ENCODE measurements at regions not wholly inside any gene's neighbourhood (a gene's known extent, or its start where the extent isn't known, plus 50 kb on each side); places are given as distances from the start of the nearest gene placed in this dataset.

DNA sequence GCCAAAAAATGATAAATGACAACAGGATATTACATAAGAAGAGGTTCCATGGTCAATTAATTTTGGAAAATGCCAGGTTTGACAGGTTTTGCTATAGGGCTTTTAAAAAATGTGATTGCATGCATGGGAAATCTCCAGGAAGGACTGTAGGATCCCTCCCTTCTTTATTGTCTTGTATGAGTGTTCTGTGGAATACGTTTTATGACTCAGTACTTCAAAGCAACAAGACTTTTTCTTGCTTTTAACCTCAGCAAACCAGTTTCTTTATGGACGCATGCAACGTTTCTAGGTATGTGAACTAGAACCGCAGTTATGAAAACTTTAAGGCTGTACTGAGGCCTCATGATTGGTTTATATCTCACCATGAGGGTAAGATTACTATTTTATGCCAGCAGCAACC, 76.6 kb upstream of the NTRK2 start:
- no peak for DNase-seq

DNA sequence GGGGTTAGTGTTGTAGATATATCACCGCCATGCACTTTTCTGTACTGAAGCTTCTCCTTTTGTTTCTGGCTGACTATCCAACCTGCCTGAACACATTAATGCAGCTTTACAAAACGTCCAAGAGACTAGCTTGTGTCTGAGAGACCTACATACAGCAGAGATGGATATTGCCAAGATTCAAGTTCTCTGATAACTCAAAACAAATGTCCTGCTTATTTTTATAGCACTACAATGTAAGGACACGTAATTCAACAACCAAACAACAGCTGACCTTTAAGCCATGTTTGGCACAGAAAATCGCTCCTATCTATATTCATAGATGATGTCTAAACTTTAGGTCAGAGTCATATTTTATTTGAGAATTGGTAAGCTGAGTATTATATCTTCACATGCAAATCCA, 76.2 kb upstream of the NTRK2 start:
- no peak for DNase-seq

DNA sequence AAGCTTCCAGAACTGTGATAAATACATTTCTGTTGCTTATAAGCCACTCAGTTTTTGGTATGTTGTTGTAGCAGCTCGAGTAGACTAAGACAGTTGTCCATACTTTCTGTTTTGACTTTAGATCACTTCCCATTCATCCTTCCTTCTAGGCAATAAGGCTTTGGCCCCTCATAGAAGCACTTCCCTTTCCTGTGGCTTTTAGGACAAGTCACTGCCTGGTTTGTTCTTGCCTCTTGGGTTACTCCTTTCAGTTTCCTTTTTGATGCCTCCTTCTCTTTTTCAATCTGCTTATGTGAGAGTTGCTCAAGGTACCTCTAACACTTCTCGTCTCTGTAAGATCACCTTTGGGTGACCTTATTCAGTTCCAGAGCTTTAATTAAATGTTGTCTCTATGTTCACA, 72.4 kb upstream of the NTRK2 start:
- no peak for DNase-seq

DNA sequence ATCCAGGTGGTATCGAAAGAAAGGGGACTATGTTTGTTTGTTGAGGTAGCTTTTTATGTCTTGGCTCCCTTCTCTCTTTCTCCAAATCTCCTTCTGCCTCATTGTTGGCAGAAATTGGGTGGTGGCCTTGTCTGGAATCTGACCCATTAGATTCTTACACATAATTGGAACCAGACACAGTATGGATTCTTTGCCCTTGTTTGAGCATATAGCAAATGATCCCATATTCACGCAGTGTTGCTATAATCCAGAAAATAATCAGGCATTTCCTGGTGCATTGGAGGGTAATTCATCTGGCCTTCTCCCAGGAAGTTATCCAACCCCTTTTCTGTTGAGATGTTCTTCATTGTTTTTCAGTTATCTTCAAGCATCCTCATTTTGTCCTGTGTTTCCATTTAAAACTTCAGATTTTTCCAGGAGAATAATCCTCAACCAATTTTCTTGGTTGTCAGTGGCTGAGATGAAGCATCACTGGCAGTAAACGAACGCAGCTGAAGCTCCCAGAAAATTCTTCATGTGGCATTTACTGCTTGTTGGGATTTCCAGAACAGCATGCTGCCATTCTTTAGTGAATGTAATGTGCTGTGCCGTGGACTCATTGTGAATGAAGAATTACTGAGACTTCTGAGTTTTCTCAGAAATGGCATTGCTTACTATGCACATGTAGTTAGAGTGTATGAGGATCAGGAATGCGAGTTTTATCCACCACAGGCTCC, 70.5 kb upstream of the NTRK2 start:
- no peak for DNase-seq

DNA sequence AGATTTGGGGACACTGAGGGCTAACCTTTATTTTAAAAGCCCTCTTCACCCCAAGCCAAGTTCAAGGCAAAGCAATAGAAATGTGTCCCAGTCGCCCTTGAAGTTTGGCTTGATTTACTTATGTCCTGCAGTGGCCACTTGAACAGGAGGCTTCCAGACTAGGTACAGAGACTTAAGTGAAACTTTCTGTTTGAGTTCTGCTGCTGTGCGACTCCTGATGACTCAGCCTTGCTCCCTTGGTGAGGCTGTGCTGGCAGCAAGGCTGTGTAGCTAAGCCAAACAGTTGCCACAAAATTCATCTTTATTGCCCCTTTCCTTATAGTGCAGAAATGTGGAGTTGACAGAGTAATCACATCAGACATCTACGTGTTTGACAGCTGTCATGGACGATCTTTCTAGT, 68.8 kb upstream of the NTRK2 start:
- no peak for DNase-seq

DNA sequence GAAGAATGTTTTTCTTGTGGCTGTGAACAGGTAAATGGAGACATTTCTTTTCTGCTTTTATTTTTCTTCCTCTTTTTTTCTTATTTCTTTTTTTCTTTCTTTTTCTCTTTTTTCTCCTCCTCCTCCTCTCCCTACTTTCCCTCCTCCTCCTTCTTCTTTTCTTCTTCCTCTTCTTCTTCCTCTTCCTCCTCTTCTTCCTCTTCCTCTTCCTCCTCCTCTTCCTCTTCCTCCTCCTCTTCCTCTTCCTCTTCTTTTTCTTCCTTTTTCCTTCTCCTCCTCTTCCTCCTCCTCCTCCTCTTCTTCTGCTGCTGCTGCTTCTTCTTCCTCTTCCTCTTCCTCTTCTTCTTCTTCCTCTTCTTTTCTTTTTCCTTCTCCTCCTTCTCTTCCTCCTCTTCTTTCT, 65.3 kb upstream of the NTRK2 start:
- DNase-seq, result no peak

DNA sequence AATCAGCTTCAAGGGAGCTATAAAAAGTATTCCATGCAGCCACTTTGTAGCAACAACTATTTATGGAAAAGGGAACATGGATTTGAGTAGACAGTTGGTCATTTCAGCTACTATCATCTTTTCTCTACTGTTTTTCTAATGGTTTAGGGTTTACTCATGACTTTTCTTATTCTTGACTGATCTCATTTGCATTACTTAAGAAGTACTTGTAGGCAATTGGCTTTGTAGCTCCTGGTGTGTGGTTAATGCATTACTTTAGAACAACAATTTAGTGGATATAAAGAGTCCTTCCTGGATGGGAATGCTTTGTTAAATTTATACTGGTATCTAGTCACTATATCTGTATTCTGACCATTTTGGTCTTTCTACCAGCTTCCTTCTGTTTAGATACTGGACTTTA, 59.8 kb upstream of the NTRK2 start:
- no peak for DNase-seq

DNA sequence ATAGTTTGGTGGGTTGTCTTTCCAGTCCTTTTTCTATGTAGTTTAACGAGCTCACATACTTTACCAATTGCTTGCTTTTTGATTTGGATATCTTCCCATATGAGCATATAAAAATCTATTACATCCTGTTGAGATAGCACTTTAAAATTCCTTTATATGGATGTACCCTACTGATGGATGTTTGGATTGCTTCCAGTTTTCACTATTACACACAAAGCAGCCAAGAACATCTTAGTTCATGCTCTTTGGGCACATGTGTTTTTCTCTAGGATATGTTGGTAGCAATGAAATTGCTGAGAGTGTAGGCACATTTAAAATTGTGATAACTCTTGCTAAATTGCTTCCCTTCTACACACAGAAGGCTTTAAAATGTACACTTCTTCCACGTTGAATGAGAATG, 56.1 kb upstream of the NTRK2 start:
- no peak for DNase-seq

DNA sequence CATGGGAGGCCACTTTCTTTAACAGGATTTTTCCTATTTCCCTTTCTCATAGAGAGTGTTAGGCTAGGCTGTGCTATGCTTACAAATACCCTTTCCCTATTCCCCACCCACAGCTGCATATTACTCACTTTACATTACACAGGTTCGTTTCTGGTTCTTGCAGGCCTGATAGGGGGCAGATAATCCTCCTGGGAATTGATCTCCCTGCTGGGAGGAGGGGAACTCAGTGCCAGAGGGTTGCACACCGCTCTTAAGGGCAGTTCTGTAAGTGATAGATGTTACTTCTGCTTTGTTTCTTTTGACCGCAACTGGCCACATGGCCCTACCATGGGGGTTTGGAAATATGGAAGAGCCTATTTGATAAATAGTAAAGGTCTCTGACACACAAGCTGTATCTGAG, 54.0 kb upstream of the NTRK2 start:
- DNase-seq, result no peak

DNA sequence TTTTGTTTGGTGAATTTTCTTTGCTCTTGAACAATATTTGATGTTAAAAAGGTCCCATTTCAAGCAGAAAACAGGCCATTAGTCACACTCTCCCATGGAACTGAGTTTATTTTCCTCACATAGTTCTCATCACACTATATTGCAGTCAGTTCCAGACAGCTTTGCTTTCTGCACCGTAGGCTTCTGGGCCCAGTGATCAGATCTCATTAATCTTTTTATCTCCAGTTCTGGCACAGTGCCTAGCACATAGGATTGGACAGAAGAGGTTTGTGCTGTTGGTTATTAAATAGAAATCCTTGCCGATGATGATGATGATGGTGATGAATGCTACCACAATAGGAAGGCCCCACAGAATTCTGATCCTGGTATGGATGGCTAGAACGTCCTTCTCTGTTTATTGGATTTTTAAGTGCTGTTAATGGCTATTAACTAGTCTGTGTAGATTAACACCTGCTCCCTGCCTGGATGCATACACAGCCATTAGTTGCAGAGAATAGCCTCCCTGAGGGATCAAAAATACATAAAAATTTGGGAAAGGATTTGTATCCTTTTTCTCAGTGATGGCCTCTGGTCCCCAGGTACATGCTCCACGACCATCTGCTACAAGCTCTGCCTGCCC, 52.0 kb upstream of the NTRK2 start:
- DNase-seq, result no peak
